ENCODE measurements at regions not wholly inside any gene's neighbourhood (a gene's known extent, or its start where the extent isn't known, plus 50 kb on each side); places are given as distances from the start of the nearest gene placed in this dataset.

- no peak overlapping the region for H3K4me3 ChIP-seq (ENCODE audit: insufficient read length, low read depth)
- H3K27me3 ChIP-seq (ENCODE audit: insufficient read depth, insufficient read length) = no peaks in the 10 kb centered on the region
- no peak for TF ChIP-seq SUZ12 (IDR thresholded peaks at IDR 0.05; ENCODE audit: extremely low read depth, insufficient read depth, insufficient read length)
- no peak for TF ChIP-seq YY1 (IDR thresholded peaks at IDR 0.05; ENCODE audit: insufficient read depth, insufficient read length)
- no peak for TF ChIP-seq ZNF274 (IDR thresholded peaks at IDR 0.05; ENCODE audit: low read depth, low read length)
- no peak for DNase-seq (ENCODE audit: low read depth, low spot score)
- no peaks in the 10 kb centered on the region for H3K36me3 ChIP-seq (ENCODE audit: insufficient read depth, insufficient read length, low read length)
- no peaks in the 10 kb centered on the region; the same call in 1 of the 2 replicates for H3K9me3 ChIP-seq (ENCODE audit: insufficient read depth, low read length)
- no peak overlapping the region for H3K9ac ChIP-seq (ENCODE audit: insufficient read length, low read depth)
- H3K4me1 ChIP-seq (ENCODE audit: insufficient read depth, insufficient read length) = no peaks in the 10 kb centered on the region
Measured at GRCh38 chr5:96595300-96596090, 66.7 kb upstream of the CAST start.

GRCh38 chr5:96597438-96598020 lies 64.6 kb upstream of the CAST start:
- Histone ChIP-seq H3K4me3 (ENCODE audit: insufficient read length, low read depth) (no peak overlapping the region), H3K36me3 (ENCODE audit: insufficient read depth, insufficient read length, low read length) (no peaks in the 10 kb centered on the region), H3K9me3 (ENCODE audit: insufficient read depth, low read length) (no peaks in the 10 kb centered on the region; the same call in 1 of the 2 replicates), H3K4me1 (ENCODE audit: insufficient read depth, insufficient read length) (no peaks in the 10 kb centered on the region), H3K9ac (ENCODE audit: insufficient read length, low read depth) (no peak overlapping the region), H3K27me3 (ENCODE audit: insufficient read depth, insufficient read length) (no peaks in the 10 kb centered on the region)
- no peak for DNase-seq (ENCODE audit: low read depth, low spot score)
- TF ChIP-seq YY1 (IDR thresholded peaks at IDR 0.05; ENCODE audit: insufficient read depth, insufficient read length) (no peak), SUZ12 (IDR thresholded peaks at IDR 0.05; ENCODE audit: extremely low read depth, insufficient read depth, insufficient read length) (no peak), ZNF274 (IDR thresholded peaks at IDR 0.05; ENCODE audit: low read depth, low read length) (no peak)

GRCh38 chr5:96601200-96601599 lies 61.0 kb upstream of the CAST start:
- no peaks in the 10 kb centered on the region; the same call in 1 of the 2 replicates for H3K9me3 ChIP-seq (ENCODE audit: insufficient read depth, low read length)
- H3K4me3 ChIP-seq (ENCODE audit: insufficient read length, low read depth) = no peak overlapping the region
- no peak for DNase-seq (ENCODE audit: low read depth, low spot score)
- H3K9ac ChIP-seq (ENCODE audit: insufficient read length, low read depth) = no peak overlapping the region
- no peaks in the 10 kb centered on the region for H3K27me3 ChIP-seq (ENCODE audit: insufficient read depth, insufficient read length)
- no peaks in the 10 kb centered on the region for H3K4me1 ChIP-seq (ENCODE audit: insufficient read depth, insufficient read length)
- no peaks in the 10 kb centered on the region for H3K36me3 ChIP-seq (ENCODE audit: insufficient read depth, insufficient read length, low read length)
- no peak for TF ChIP-seq ZNF274 (IDR thresholded peaks at IDR 0.05; ENCODE audit: low read depth, low read length)
- TF ChIP-seq YY1 (IDR thresholded peaks at IDR 0.05; ENCODE audit: insufficient read depth, insufficient read length) = no peak
- no peak for TF ChIP-seq SUZ12 (IDR thresholded peaks at IDR 0.05; ENCODE audit: extremely low read depth, insufficient read depth, insufficient read length)

GRCh38 chr5:96601715-96602244 lies 60.4 kb upstream of the CAST start:
- Histone ChIP-seq H3K9ac (ENCODE audit: insufficient read length, low read depth) (no peak overlapping the region), H3K27me3 (ENCODE audit: insufficient read depth, insufficient read length) (no peaks in the 10 kb centered on the region), H3K9me3 (ENCODE audit: insufficient read depth, low read length) (no peaks in the 10 kb centered on the region; the same call in 1 of the 2 replicates), H3K4me3 (ENCODE audit: insufficient read length, low read depth) (no peak overlapping the region), H3K4me1 (ENCODE audit: insufficient read depth, insufficient read length) (no peaks in the 10 kb centered on the region), H3K36me3 (ENCODE audit: insufficient read depth, insufficient read length, low read length) (no peaks in the 10 kb centered on the region)
- TF ChIP-seq ZNF274 (IDR thresholded peaks at IDR 0.05; ENCODE audit: low read depth, low read length) (no peak), YY1 (IDR thresholded peaks at IDR 0.05; ENCODE audit: insufficient read depth, insufficient read length) (no peak), SUZ12 (IDR thresholded peaks at IDR 0.05; ENCODE audit: extremely low read depth, insufficient read depth, insufficient read length) (no peak)
- DNase-seq (ENCODE audit: low read depth, low spot score) = peak; percentile 48

- H3K9me3 ChIP-seq (ENCODE audit: insufficient read depth, low read length) = no peaks in the 10 kb centered on the region; the same call in 1 of the 2 replicates
- no peak overlapping the region for H3K4me3 ChIP-seq (ENCODE audit: insufficient read length, low read depth)
- H3K27me3 ChIP-seq (ENCODE audit: insufficient read depth, insufficient read length) = no peaks in the 10 kb centered on the region
- no peak overlapping the region for H3K9ac ChIP-seq (ENCODE audit: insufficient read length, low read depth)
- TF ChIP-seq SUZ12 (IDR thresholded peaks at IDR 0.05; ENCODE audit: extremely low read depth, insufficient read depth, insufficient read length) (no peak), ZNF274 (IDR thresholded peaks at IDR 0.05; ENCODE audit: low read depth, low read length) (no peak), YY1 (IDR thresholded peaks at IDR 0.05; ENCODE audit: insufficient read depth, insufficient read length) (no peak)
- H3K36me3 ChIP-seq (ENCODE audit: insufficient read depth, insufficient read length, low read length) = no peaks in the 10 kb centered on the region
- DNase-seq (ENCODE audit: low read depth, low spot score) = no peak
- no peaks in the 10 kb centered on the region for H3K4me1 ChIP-seq (ENCODE audit: insufficient read depth, insufficient read length)
Measured at GRCh38 chr5:96602776-96603175, 59.4 kb upstream of the CAST start.

GRCh38 chr5:96605144-96605837 lies 56.9 kb upstream of the CAST start:
- TF ChIP-seq ZNF274 (IDR thresholded peaks at IDR 0.05; ENCODE audit: low read depth, low read length) (no peak), YY1 (IDR thresholded peaks at IDR 0.05; ENCODE audit: insufficient read depth, insufficient read length) (no peak), SUZ12 (IDR thresholded peaks at IDR 0.05; ENCODE audit: extremely low read depth, insufficient read depth, insufficient read length) (no peak)
- Histone ChIP-seq H3K9me3 (ENCODE audit: insufficient read depth, low read length) (0 out of 2 replicates have a peak, but pooled peaks cover 5% of the 10 kb centered on the region), H3K4me3 (ENCODE audit: insufficient read length, low read depth) (no peak overlapping the region), H3K9ac (ENCODE audit: insufficient read length, low read depth) (no peak overlapping the region), H3K27me3 (ENCODE audit: insufficient read depth, insufficient read length) (no peaks in the 10 kb centered on the region), H3K4me1 (ENCODE audit: insufficient read depth, insufficient read length) (no peaks in the 10 kb centered on the region), H3K36me3 (ENCODE audit: insufficient read depth, insufficient read length, low read length) (no peaks in the 10 kb centered on the region)
- no peak for DNase-seq (ENCODE audit: low read depth, low spot score)
